ENCODE measurements at regions not wholly inside any gene's neighbourhood (a gene's known extent, or its start where the extent isn't known, plus 50 kb on each side); places are given as distances from the start of the nearest gene placed in this dataset.

DNA sequence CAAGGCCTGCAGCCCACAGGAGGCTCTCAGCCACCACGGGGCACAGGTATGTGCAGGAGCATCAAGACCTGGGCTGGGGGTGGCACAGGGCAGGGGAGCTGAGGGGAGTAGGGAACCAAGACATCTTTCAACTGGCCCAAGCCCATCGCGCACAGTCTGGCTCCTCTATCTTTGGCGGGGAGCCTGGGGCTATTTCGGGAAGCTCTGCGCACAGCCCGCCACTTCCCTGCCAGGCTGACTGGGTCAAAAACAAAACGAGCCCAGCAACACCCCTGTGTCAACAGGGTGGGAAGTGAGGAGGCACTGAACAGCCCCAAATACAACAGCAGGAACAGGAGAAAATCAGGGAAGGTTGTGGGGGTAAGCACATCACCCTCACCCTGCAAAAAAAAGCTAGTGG, 83.9 kb downstream of the ARL6IP4 start:
- intact Hi-C loops (cut with micrococcal nuclease) = no loop called here
- RAD21 ChIA-PET (ENCODE audit: low non-redundant PET in 1 of 2, low total read pairs in 2 of 2, uncharacterized antibody in 2 of 2, unreplicated experiment in 2 of 2) = no interaction called here
- no peak for TF ChIP-seq CBX3 (IDR thresholded peaks at IDR 0.05; ENCODE audit: low read depth)
- no peak for TF ChIP-seq EZH2phosphoT487 (IDR thresholded peaks at IDR 0.05; ENCODE audit: borderline replicate concordance)
- no peak for TF ChIP-seq EZH2 (IDR thresholded peaks at IDR 0.05)
- DNase-seq (ENCODE audit: low read depth, low spot score) (no peak), ATAC-seq (no peak)
- Histone ChIP-seq H3K4me2 (ENCODE audit: low read length) (peak overlapping the region; percentile 84; the same call in 1 of the 2 replicates), H2AFZ (ENCODE audit: low read depth, low read length, poor library complexity, severe bottlenecking) (no peak overlapping the region), H3K4me3 (replicated peaks in 1 of 2; ENCODE audit: low read depth in 1 of 2, low read length in 2 of 2) (no peak overlapping the region), H3K27me3 (ENCODE audit: insufficient read depth, low read length) (no peaks in the 10 kb centered on the region), H3K9ac (ENCODE audit: low read length) (no peak overlapping the region), H3K9me2 (ENCODE audit: insufficient read depth) (no peaks in the 10 kb centered on the region), H3K36me3 (ENCODE audit: control insufficient read depth in 1 of 2, insufficient read depth in 2 of 2, low read length in 2 of 2) (no peaks in the 10 kb centered on the region), H3K27ac (ENCODE audit: low read depth, low read length) (no peak overlapping the region), H4K20me1 (ENCODE audit: insufficient read depth) (no peaks in the 10 kb centered on the region), H3K79me2 (ENCODE audit: insufficient read depth, low read length) (no peaks in the 10 kb centered on the region), H3K9me3 (ENCODE audit: control insufficient read depth in 1 of 2, insufficient read depth in 1 of 2, low read depth in 1 of 2, low read length in 2 of 2) (no peaks in the 10 kb centered on the region), H3K4me1 (ENCODE audit: control insufficient read depth in 1 of 2, insufficient read depth in 2 of 2, low read length in 2 of 2) (peaks cover 21 to 29% of the 10 kb centered on the region in 2 experiments)
- BruUV-seq (replicated peaks) = no TSS peak
- POLR2A ChIA-PET = no interaction called here
- CTCF ChIA-PET = no interaction called here

DNA sequence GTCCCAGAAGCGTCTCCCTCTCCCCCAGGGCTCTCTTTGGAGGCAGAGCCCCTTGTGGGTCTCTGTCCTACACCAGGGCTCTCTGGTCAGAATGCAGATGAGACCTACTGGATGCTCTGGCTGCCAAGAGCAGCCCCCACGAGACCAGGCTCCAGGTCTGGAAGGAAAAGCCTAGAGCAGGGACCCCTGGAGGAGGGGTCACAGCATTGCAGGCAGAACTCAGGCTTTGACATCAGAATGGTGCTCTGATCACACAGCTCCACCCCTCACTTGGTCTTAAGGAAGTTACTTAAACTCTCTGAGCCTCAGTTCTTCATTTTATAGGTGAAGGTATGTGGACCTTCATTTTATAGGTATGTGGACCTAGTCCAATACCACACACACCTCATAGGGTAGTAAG, 83.1 kb downstream of the ARL6IP4 start:
- no peak overlapping the region for H2AFZ ChIP-seq (ENCODE audit: low read depth, low read length, poor library complexity, severe bottlenecking)
- no peaks in the 10 kb centered on the region for H3K36me3 ChIP-seq (ENCODE audit: control insufficient read depth in 1 of 2, insufficient read depth in 2 of 2, low read length in 2 of 2)
- no peaks in the 10 kb centered on the region for H3K9me3 ChIP-seq (ENCODE audit: control insufficient read depth in 1 of 2, insufficient read depth in 1 of 2, low read depth in 1 of 2, low read length in 2 of 2)
- H3K79me2 ChIP-seq (ENCODE audit: insufficient read depth, low read length) = no peaks in the 10 kb centered on the region
- peak overlapping the region in 1 of 2 experiments; percentile 32; a peak in 1 of 4 replicates for H3K4me3 ChIP-seq (replicated peaks in 1 of 2; ENCODE audit: low read depth in 1 of 2, low read length in 2 of 2)
- H3K27me3 ChIP-seq (ENCODE audit: insufficient read depth, low read length) = no peaks in the 10 kb centered on the region
- H3K4me2 ChIP-seq (ENCODE audit: low read length) = peak overlapping the region; percentile 84
- peaks cover 21 to 29% of the 10 kb centered on the region in 2 experiments for H3K4me1 ChIP-seq (ENCODE audit: control insufficient read depth in 1 of 2, insufficient read depth in 2 of 2, low read length in 2 of 2)
- ATAC-seq (peak; percentile 64), DNase-seq (ENCODE audit: low read depth, low spot score) (no peak)
- no peaks in the 10 kb centered on the region for H4K20me1 ChIP-seq (ENCODE audit: insufficient read depth)
- intact Hi-C loops (cut with micrococcal nuclease) = no loop called here
- ChIA-PET POLR2A (no interaction called here), RAD21 (ENCODE audit: low non-redundant PET in 1 of 2, low total read pairs in 2 of 2, uncharacterized antibody in 2 of 2, unreplicated experiment in 2 of 2) (no interaction called here), CTCF (no interaction called here)
- TF ChIP-seq ELF1 (IDR thresholded peaks at IDR 0.05; ENCODE audit: borderline replicate concordance, low read depth) = no peak
- TF ChIP-seq, protein P1, sequence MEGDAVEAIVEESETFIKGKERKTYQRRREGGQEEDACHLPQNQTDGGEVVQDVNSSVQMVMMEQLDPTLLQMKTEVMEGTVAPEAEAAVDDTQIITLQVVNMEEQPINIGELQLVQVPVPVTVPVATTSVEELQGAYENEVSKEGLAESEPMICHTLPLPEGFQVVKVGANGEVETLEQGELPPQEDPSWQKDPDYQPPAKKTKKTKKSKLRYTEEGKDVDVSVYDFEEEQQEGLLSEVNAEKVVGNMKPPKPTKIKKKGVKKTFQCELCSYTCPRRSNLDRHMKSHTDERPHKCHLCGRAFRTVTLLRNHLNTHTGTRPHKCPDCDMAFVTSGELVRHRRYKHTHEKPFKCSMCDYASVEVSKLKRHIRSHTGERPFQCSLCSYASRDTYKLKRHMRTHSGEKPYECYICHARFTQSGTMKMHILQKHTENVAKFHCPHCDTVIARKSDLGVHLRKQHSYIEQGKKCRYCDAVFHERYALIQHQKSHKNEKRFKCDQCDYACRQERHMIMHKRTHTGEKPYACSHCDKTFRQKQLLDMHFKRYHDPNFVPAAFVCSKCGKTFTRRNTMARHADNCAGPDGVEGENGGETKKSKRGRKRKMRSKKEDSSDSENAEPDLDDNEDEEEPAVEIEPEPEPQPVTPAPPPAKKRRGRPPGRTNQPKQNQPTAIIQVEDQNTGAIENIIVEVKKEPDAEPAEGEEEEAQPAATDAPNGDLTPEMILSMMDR (IDR thresholded peaks at IDR 0.05 in 2 of 3, conservative IDR thresholded peaks at IDR 0.05 in 1 of 3; ENCODE audit: borderline replicate concordance in 1 of 3, insufficient read depth in 1 of 3, low read depth in 2 of 3, low read length in 2 of 3) = peak in 2 of 3 experiments; percentile 44 to 52; a peak in 4 of 6 replicates
- H3K9me2 ChIP-seq (ENCODE audit: insufficient read depth) = no peaks in the 10 kb centered on the region
- peak overlapping the region; percentile 66 for H3K27ac ChIP-seq (ENCODE audit: low read depth, low read length)
- no TSS peak for BruUV-seq (replicated peaks)
- peak overlapping the region; percentile 42 for H3K9ac ChIP-seq (ENCODE audit: low read length)

Measured in HCT116 (cell line).